ENCODE measurements at regions not wholly inside any gene's neighbourhood (a gene's known extent, or its start where the extent isn't known, plus 50 kb on each side); places are given as distances from the start of the nearest gene placed in this dataset. TPM values are rescaled to one million over a fixed set of nuclear protein-coding genes. Genes with fewer than 3 reads are reported as not detected.

- no peak for DNase-seq (ENCODE audit: low spot score)
Observed at GRCh38 chr6:7048894-7049293, 58.9 kb upstream of the RREB1 start.

- DNase-seq (ENCODE audit: low spot score), result no peak
Observed at GRCh38 chr6:7050004-7050403, 57.8 kb upstream of the RREB1 start.

GRCh38 chr6:7050872-7051779 is 56.6 kb upstream of the RREB1 start:
- DNase-seq (ENCODE audit: low spot score), result peak; percentile 59

GRCh38 chr6:7051780-7052442 is 55.9 kb upstream of the RREB1 start:
- peak; percentile 22 for DNase-seq (ENCODE audit: low spot score)

- DNase-seq (ENCODE audit: low spot score), result peak; percentile 8
Observed at GRCh38 chr6:7052443-7053011, 55.2 kb upstream of the RREB1 start.

- DNase-seq (ENCODE audit: low spot score), result no peak
Observed at GRCh38 chr6:7053125-7053774, 54.5 kb upstream of the RREB1 start.

Small RNA genes in the stretch of these regions (small RNA-seq; reads per million reads assigned to genes)
- gene RN7SL554P, result not detected
